KMS-11 (cell line): ENCODE measurements at regions not wholly inside any gene's neighbourhood (a gene's known extent, or its start where the extent isn't known, plus 50 kb on each side); places are given as distances from the start of the nearest gene placed in this dataset.

Experiments used
- H2AFZ ChIP-seq: fragments of 200-600 bp; sonication (generic); 2 replicates; pipeline ENCODE4 v1.6.1; 2016; ENCODE audit warnings: antibody characterized with exemption, mixed run types, low read depth
- H3K27ac ChIP-seq: fragments of 200-600 bp; sonication (generic); 2 replicates; pipeline ENCODE4 v1.6.1; 2016; ENCODE audit warnings: mild to moderate bottlenecking, mixed run types
- H3K27me3 ChIP-seq: fragments of 200-600 bp; sonication (generic); 2 replicates; pipeline ENCODE4 v1.6.1; 2017; ENCODE audit warnings: mild to moderate bottlenecking, low read depth, mixed run types, moderate library complexity; ENCODE audit not compliant: insufficient read depth
- H3K36me3 ChIP-seq: fragments of 200-600 bp; sonication (generic); 2 replicates; pipeline ENCODE4 v1.6.1; 2017; ENCODE audit warnings: mild to moderate bottlenecking, mixed run types; ENCODE audit not compliant: insufficient read depth
- H3K4me1 ChIP-seq: fragments of 200-600 bp; sonication (generic); 2 replicates; pipeline ENCODE4 v1.6.1; 2016; ENCODE audit warnings: mild to moderate bottlenecking, low read depth, mixed run types; ENCODE audit not compliant: poor library complexity, severe bottlenecking
- H3K4me2 ChIP-seq: fragments of 200-600 bp; sonication (generic); 2 replicates; pipeline ENCODE4 v1.7.0; 2016; ENCODE audit warnings: mild to moderate bottlenecking, mixed run types
- H3K4me3 ChIP-seq: fragments of 200-600 bp; sonication (generic); IDR thresholded peaks from 2 replicates; pipeline ENCODE4 v1.6.1; 2017; ENCODE audit warnings: low read depth, low read length, mixed read lengths; ENCODE audit not compliant: insufficient read depth
- H3K79me2 ChIP-seq: fragments of 200-600 bp; sonication (generic); 2 replicates; pipeline ENCODE4 v1.6.1; 2016; ENCODE audit warnings: low read depth, mixed run types; ENCODE audit not compliant: insufficient read depth
- H3K9ac ChIP-seq: fragments of 200-600 bp; sonication (generic); 2 replicates; pipeline ENCODE4 v1.6.1; 2016; ENCODE audit warnings: mild to moderate bottlenecking, mixed run types
- H4K20me1 ChIP-seq: fragments of 200-600 bp; sonication (generic); 2 replicates; pipeline ENCODE4 v1.6.1; 2016; ENCODE audit warnings: mild to moderate bottlenecking, mixed run types; ENCODE audit not compliant: insufficient read depth
- CTCF ChIP-seq: fragments of 200-600 bp; sonication (generic); conservative IDR thresholded peaks from 2 replicates; pipeline ENCODE4 v1.6.1; 2017; ENCODE audit warnings: low read depth, mild to moderate bottlenecking, antibody characterized with exemption, low read length, moderate library complexity, mixed read lengths

DNA sequence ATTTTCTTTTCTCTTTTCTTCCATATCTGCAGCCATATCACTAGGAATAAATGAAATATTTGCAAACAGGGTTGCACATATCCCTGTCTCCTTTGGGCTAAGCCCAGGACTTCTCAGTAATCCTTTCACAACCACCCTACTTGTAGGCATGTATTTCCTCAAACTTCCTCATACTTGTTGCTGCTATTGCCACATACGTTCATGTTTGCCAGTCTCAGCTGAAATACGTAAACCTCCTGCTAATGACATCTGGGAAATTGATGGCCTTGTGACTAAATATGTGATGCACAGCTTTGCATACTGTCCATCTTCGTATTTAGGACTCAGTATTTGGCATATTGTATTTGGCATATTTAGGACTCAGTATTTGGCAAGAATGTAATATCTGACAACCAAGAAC lies 224.6 kb downstream of the PLK2 start:
- Histone ChIP-seq H3K27me3 (no peaks in the 10 kb centered on the region), H3K4me3 (no peak overlapping the region), H3K79me2 (no peaks in the 10 kb centered on the region), H3K4me1 (no peaks in the 10 kb centered on the region), H3K27ac (no peak overlapping the region), H3K9ac (no peak overlapping the region), H4K20me1 (no peaks in the 10 kb centered on the region), H2AFZ (no peak overlapping the region), H3K36me3 (no peaks in the 10 kb centered on the region), H3K4me2 (no peak overlapping the region)
- TF ChIP-seq CTCF, result no peak

- H4K20me1 ChIP-seq, result no peaks in the 10 kb centered on the region
- H3K79me2 ChIP-seq, result no peaks in the 10 kb centered on the region
- no peaks in the 10 kb centered on the region for H3K36me3 ChIP-seq
- no peak overlapping the region for H3K9ac ChIP-seq
- no peaks in the 10 kb centered on the region for H3K4me1 ChIP-seq
- H3K27me3 ChIP-seq, result no peaks in the 10 kb centered on the region
- H3K4me2 ChIP-seq, result no peak overlapping the region
- no peak overlapping the region for H3K4me3 ChIP-seq
- no peak overlapping the region for H3K27ac ChIP-seq
- no peak for TF ChIP-seq CTCF
- no peak overlapping the region for H2AFZ ChIP-seq
Measured at GRCh38 chr5:58232130-58232529, 227.8 kb downstream of the PLK2 start.

GRCh38 chr5:58231041-58231440 lies 228.8 kb downstream of the PLK2 start:
- no peak for TF ChIP-seq CTCF
- H4K20me1 ChIP-seq, result no peaks in the 10 kb centered on the region
- H3K4me3 ChIP-seq, result no peak overlapping the region
- no peak overlapping the region for H3K27ac ChIP-seq
- H3K36me3 ChIP-seq, result no peaks in the 10 kb centered on the region
- H2AFZ ChIP-seq, result no peak overlapping the region
- H3K79me2 ChIP-seq, result no peaks in the 10 kb centered on the region
- H3K27me3 ChIP-seq, result no peaks in the 10 kb centered on the region
- H3K4me1 ChIP-seq, result no peaks in the 10 kb centered on the region
- H3K4me2 ChIP-seq, result no peak overlapping the region
- H3K9ac ChIP-seq, result no peak overlapping the region

DNA sequence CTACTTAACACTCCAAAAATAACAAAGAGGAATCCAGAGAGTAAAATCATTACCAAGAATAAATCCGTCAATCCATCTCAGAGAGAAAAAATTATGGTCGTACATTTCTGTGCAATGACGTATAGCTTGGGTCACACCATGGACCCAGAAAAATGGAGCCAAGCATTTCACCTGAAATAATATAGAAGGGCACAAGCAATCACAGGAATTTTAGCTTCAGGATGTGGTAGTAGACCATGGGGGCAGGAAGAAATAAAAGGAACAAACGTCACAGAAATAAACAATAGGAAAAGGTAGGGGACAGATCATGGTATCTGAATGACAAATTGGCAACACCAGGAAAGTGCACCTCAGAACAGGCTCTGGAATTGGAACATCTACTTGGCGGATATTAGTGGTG lies 231.0 kb downstream of the PLK2 start:
- Histone ChIP-seq H3K4me3 (no peak overlapping the region), H4K20me1 (no peaks in the 10 kb centered on the region), H3K9ac (no peak overlapping the region), H3K4me2 (no peak overlapping the region), H3K27ac (no peak overlapping the region), H2AFZ (no peak overlapping the region), H3K36me3 (no peaks in the 10 kb centered on the region), H3K79me2 (no peaks in the 10 kb centered on the region), H3K27me3 (no peaks in the 10 kb centered on the region), H3K4me1 (peaks cover 18% of the 10 kb centered on the region)
- TF ChIP-seq CTCF, result no peak

DNA sequence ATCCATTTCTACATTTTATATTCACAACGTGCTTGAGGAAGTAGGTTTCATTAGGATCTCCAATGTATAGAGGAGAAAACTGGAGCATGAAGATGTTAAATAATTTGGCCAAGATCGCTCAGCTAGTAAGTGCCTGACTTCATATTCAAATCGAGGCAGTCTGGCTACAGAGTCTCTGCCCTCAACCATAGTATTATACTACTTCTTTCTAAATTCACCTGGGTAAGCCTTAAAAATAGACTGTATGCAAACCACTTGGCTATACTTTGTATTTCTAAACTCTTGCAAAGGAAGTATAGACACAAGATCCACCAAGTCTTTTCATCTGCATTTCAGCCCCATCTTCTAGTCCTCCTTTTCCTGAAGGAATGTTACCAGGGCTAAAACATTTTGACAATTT lies 232.0 kb downstream of the PLK2 start:
- Histone ChIP-seq H3K27ac (no peak overlapping the region), H4K20me1 (no peaks in the 10 kb centered on the region), H3K4me2 (no peak overlapping the region), H3K27me3 (no peaks in the 10 kb centered on the region), H3K9ac (no peak overlapping the region), H2AFZ (no peak overlapping the region), H3K36me3 (no peaks in the 10 kb centered on the region), H3K4me3 (no peak overlapping the region), H3K79me2 (no peaks in the 10 kb centered on the region), H3K4me1 (peaks cover 18% of the 10 kb centered on the region)
- TF ChIP-seq CTCF, result no peak
